ENCODE measurements at regions not wholly inside any gene's neighbourhood (a gene's known extent, or its start where the extent isn't known, plus 50 kb on each side); places are given as distances from the start of the nearest gene placed in this dataset.

- TF ChIP-seq CTCF (IDR thresholded peaks at IDR 0.05) (no peak), POLR2AphosphoS5 (IDR thresholded peaks at IDR 0.05) (no peak)
These were observed 340.4 kb downstream of the TENT4A start for GRCh38 chr5:7053528-7054209.

Data from upper lobe of left lung (tissue), 4 donors.